IPS-NIHi7 (cell line): ENCODE measurements at regions not wholly inside any gene's neighbourhood (a gene's known extent, or its start where the extent isn't known, plus 50 kb on each side); places are given as distances from the start of the nearest gene placed in this dataset.

Source experiments
- DNase-seq: peaks from one replicate; pipeline ENCODE4 v3.0.0; 2012; ENCODE audit warnings: mixed read lengths; ENCODE audit errors: extremely low spot score

DNA sequence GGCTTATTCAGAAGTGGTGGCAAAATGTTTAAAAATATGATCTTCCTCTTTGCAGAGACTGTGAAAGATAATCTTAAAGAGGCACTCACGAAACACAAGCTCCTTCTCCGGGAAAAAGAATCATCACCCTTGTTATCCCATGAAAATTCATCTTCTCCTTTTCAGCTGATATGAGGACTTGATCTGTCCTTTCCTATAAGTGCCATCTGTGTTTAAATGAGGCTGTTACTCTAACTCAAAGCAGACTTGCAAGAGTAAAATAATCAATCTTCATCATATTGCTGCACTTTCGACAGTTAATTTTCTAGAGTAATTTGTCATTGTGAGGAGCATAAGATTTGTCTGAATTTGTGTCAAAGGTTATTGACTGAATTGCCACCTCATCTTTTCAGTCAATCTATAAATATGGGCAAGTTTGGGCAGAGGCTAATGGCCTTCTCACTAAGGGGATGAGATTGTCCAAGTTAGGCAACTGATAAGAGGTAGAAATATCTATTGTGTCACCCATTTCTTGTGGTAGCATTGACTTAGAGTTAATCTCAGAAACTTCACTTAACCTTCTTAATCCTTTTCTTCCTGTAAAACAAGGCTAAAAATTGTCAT is 452.9 kb downstream of the GRXCR1 start:
- no peak for DNase-seq

DNA sequence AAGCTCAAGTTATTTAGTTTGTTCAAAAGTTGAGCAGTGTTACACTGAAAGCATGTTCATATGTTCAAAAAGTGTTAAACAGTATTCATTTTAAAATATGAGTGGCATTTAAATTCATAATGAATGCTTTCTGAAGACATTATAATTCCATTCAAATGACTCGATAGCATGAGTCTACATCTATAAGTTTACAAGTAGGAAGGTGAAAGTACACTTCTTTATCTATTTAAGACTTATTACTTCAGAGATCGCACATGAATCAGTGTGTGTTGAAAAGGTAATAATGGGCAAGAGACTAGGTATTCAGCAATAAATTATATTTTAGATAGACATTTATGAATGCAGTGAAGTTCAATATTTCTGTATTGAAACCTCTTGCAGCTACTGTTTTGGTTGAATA is 456.1 kb downstream of the GRXCR1 start:
- DNase-seq: no peak

DNA sequence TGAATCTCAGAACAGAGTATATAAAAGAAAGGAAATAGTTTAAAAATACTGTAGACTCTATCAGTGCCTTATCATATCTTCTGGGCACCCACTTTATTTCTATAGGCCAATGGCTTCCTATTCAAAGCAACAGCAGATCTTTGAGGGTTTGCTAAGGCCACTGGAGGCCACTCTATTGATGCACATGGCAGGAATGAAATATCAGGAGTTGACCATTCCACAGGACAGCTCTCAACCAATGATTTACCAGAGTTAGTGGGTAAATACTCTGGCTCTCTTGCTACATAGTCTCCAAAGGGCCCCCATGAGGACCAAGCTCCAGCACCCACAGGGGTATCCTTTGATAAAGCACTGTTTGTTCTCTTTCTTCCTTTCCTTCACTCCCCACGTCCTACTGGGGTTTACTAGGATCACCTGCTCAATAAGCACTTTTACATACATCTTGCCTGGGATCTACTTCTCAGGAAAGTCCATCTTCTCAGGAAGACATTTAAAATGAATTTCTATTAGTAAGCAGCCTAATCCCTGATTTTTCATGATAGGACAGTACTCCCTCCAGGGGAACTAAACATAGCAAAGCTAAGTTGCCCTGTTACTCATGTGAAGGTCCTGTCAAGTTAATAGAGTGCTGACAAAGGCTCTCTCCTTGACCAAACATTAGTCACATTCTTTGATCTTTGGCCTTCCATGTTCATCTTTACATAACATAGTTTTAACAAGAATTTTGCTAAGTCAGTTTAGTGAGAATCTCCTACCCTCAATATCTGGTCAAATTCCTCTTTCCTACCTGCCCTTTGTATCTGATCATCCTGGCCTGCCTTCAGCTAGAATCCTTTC is 459.7 kb downstream of the GRXCR1 start:
- no peak for DNase-seq

DNA sequence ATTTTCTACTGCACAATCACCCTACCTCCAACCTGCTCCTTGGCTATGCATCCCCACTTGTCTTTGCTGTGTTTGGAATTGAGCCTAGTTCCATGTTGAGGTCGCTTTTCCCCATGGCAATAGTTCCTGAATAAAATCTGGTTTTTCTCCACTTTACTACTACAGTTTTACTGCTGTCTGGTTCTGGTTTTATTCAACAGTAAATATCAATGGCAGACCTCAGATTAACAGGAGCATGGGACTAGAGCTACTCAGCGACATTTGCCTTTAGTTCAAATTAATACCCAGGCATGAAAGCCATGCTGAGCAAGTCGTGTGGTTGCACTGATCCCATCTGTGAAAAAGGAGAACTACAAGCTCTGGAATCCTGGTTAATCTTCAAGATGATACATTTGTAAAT is 460.3 kb downstream of the GRXCR1 start:
- DNase-seq: no peak

DNA sequence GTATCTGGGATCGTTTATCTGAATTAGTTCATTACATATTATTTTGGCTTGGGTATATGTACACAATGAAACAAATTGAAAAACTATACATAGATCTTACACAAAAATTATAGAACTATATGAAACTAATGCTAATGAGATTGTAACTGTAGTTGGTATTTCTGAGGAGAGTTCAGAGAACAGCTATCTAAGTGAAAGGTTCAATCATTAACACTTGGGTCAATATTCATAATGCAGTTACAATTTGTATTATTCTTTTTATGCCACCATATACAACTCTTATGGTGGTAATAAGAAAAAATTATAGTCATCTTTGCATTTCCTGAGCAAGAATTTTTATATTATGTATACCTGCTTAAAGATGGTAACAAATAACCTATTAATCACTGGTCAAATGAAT is 461.0 kb downstream of the GRXCR1 start:
- no peak for DNase-seq

DNA sequence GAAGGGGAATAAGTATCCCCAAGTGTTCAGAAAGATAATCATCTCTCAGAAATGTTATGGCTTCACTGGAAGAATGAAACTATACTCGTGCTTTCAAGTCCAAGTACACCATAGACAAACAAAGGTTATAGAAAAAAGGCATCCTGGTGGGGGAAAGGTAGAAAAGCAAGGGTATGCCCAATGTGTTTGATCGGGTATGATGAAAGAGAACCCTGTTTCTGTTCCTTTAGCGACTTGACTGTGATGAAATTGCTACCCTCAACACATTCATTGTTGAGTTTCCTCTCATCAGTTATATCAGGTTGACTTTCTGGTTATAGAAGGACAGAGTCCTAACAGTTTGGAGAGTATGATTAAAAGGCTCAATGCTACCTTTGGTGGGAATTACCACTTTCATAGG is 464.3 kb downstream of the GRXCR1 start:
- DNase-seq: no peak

DNA sequence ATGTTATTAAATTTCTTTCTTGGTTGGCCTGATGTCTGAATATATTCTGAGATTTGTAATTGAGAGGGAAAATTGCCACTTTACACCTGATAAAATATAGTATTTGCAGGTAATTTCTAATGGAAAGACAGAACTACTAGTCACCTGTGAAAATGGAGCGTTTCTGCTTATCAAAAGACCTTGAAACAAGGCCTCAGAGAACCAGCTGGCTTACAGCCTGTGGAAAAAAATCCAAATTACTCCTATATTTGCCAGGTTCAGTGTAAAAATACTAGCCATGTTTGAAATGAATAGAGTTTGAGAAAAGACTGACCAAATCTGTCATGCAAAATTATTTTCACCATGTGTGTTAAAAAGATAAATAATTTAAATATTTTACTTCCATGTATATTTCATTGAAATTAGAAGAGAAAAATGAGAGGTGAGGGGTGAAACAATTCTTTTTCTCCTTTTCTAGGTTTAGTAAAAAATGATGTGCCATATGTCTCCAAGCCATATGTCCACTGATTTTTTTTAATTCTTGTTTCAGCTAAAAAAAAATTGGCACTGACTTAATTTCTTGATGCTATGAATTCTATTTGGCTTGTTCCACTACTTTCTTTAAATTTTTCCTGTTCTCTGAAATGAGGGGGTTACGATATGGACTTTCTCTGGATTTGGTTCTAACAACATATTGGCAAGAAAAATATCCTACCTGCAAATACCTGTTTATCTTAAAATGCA is 464.9 kb downstream of the GRXCR1 start:
- DNase-seq: no peak

DNA sequence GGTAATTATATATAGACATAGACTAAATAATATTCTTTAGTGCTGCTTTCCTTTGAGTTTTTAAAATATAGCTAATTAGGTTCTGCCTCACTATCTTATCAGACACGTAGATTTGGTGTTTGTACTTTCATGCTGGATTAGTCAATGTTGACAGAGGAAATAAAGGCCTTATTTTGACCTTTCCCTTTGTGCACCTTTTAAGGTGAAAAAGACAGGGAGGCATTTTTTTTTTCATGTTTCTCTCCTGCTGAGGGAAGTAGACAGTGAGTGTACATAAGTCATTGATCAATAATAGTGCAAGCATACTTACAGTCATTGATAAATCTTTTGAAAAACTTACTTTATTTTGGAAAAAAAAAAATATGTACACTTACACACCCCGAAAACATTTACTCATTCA is 467.8 kb downstream of the GRXCR1 start:
- DNase-seq: no peak

DNA sequence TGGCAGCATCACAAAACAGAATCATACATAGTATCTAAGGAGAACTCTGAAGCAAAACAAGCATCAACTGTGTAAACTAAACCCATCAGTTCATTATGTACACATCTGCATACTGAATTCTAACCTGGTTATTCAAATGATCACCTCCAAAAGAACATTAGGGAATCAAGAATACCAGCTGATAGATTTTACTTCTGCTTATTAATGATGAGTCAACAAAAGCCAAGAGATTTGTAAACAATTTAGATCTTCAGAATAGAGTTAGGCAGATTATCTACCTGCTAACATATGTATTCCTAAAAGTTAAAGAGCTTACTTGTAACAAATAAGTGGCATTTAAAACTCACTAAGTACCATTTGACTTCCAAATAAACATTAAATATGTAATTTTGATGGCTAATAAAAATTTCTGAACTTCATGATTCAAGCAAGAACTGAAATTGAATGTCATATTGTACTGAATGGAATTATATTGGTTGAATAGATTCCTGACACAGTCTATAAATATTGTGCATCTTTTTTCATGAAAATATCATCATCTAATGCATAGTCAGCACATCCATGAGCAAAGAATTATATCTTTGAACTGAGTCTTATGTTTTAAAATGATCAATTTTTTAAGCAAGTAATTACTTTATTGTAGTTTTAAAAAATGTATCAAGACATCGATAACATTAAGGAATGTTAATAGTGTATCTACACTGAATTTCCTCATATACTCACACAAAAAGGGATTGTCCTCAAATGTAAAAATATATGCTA is 470.5 kb downstream of the GRXCR1 start:
- no peak for DNase-seq

DNA sequence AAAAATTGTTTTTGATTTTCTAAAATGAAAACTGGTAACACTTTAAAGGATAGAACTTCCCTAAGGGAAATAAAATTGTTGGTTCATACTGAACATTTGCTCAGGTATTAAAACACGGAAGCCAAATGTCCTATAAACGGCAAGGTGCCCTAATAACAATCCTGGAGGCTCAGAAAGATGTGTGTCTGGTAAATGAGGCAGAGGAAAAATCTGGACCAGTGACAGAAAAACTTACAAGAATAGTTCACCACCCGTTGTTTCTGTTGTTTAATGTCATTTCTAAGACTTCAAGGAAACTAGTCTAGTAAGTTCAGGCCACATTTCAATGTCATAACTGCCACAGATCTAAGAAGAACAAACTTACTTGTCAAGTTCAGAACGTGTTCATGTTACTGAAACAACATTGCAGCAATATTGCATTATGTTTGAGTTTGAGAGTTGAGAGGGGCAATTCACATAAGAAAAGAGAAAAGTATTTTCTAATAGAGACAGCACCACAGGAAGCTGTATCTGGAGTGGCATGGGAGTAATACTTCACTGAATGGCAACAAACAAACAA is 476.6 kb downstream of the GRXCR1 start:
- DNase-seq: no peak

DNA sequence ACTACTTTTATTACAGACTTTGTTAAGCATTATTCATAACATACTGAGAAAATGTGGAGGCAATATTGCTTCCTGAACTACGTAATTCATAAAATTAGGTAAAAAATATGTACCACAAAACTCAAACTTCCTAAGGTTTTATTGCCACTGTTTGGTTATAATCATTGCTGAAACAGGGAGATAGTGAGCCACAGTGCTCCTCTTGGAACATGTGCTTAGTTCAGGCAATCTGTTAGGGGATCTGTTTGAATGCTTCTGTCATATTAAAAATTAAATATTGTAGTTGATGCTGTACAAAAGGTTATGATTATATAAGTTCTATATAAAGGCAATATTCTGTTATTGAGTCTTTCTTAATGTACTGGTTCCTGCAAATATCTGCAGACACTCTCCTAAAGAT is 480.7 kb downstream of the GRXCR1 start:
- DNase-seq: no peak

DNA sequence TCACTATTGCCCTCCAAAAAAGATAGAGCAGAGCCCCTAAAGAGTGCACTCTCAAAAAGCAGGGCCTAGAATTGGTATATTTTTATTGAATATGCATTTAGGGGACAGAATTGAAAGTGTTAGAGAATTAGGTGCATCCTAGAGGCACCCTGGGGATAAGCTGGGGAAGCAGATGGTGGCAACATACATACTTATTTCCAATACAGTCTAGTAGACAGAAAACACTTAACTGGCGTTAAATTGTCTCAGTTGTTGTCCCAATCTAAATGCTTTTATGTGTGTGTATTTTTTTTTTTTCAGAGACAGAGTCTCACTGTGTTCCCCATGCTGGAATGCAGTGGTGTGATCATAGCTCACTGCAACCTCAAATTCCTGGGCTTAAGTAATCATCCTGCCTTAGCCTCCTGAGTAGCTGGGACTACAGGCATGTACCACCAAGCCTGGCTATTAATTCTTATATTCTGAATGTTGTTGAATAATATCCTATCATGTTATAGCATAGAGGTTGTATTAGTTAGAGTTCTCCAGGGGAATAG is 481.8 kb downstream of the GRXCR1 start:
- no peak for DNase-seq

DNA sequence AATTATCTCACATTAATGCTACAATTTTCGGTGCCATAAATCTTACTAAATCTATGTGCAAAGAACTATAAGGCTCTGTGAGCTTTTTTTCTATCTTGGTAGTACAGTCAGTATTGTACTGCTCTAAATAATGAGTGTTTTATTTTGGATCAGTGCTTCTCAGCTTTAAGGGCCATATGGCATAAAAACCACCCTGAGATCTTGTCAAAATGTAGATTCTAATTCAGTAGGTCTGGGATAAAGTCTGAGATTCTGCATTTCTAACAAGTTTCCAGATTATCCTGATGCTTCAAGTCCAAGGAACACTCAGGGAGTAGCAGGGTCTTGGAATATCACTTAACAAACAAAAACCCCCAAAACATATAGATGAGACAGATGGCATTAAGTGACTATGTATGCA is 486.5 kb downstream of the GRXCR1 start:
- DNase-seq: no peak

DNA sequence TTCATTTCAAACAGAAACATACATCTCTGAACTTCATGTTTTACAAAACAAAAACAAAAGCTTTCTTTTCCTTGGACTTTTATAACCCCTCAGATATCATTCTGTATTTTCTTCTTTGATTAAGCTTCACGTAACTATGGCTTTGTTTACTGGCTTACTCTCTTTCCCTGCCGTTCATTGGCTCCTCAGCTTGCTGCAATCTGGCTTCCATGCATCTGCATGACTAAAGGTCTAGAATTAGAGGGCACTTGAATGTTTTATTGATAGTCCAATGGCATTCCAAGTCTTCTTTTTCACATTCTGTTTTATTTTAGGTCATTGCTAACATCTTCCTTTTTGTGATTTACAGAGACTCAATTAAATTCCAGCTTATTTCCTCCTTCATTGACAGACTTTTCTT is 487.6 kb downstream of the GRXCR1 start:
- DNase-seq: no peak

DNA sequence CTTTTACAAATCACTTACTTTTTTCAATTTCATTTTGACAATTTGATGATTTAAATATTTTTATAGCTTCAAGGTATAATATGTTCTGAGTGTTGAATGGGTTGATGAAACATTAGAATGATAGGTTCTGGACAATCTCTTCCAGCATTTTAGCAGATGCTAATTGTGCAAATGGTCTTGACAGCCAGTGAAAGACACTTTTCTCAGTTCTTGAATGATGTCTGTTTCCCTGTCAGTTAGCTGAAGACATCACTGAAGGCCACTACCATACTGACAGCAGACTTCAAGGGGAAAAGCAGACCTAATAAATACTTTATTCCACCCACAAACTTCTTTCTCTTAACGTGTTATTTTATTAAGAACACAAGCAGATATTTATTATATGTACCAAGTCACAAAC is 498.6 kb downstream of the GRXCR1 start:
- no peak for DNase-seq

DNA sequence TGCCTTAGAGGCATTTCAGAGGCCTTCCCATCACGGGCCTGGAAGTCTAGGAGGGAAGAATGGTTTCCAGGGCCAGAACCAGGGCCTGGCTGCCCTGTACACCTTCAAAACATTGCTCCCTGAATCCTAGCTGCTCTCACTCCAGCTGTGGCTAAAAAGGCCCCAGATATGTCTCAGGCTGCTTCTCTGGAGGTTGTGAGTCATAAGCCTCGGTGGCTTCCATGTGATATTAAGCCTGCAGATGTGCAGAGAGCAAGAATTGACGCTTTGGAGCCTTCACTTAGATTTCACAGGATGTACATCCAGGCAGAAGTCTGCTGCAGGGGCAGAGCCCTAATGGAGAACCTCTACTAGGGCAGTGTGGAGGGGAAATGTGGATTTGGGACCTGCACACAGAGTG is 502.5 kb downstream of the GRXCR1 start:
- DNase-seq: no peak

DNA sequence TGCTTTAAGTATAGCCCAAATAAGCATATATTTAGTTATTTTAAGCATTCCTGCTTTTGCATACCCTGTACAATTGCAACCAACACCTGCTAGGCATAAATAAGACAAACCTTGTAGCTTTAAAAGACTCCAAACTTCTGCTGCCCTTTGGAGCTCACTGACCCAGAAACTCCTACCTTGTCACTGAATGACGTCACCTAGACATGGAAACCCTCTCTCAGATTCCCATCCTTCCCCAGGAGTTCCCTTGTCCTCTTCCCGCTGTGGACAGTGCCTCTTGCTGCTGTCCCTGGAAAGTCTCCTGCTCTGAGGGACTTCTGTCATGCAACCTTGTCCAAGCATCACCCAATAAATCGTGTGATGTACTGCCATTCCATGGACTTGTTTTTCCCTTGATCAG is 507.2 kb downstream of the GRXCR1 start:
- no peak for DNase-seq

DNA sequence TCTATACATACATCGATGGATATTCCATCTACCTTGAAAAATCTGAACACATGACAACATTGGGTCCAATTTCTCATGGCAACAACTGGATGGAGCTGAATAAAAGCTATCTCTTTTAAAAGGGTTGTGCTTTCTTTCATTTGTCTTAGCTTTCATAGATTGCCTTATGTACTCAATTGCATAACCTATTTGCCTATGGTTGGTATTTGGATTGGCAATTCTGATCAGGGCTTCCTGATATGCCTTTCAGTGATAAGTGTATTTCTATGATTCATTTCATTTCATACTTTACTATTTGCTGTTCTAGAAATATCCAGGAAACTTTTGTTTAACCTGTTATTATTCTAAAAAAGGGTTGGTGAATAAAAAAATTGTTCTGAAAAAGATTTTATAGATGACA is 509.9 kb downstream of the GRXCR1 start:
- no peak for DNase-seq

DNA sequence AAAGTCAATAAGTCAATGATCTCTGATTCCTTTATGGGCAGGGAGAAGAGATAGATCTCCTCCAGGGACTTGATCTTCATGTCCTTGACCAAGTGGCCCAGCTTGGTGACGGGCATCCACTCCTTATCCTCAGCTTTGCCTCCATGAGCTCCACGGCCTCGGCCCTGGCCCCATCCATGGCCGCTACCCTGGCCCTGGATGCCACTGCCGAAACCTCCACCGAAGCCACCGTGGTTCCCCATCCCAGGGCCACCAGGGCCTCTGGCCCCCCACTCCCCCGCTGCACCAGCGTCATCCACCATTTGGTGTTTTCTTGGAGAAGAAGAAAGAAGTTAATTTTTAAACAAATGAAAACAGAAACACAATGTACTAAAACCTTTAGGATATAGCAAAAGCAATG is 518.1 kb downstream of the GRXCR1 start:
- no peak for DNase-seq

DNA sequence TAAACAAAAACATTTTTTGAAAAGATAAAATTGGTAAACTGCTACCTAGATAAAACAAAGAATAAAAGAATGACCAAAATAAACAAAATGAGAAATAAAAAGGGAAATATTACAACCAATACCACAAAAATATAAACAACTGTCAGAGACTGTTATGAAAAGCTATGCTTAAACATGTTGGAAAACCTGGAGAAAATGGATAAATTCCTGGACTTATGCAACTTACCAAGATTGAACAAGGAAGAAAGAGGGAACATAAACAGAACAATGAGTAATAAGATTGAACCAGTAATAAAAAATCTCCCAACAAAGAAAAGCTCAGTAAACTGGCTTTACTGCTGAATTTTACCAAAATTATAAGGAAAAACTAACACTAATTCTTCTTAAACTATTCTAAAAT is 518.7 kb downstream of the GRXCR1 start:
- no peak for DNase-seq

DNA sequence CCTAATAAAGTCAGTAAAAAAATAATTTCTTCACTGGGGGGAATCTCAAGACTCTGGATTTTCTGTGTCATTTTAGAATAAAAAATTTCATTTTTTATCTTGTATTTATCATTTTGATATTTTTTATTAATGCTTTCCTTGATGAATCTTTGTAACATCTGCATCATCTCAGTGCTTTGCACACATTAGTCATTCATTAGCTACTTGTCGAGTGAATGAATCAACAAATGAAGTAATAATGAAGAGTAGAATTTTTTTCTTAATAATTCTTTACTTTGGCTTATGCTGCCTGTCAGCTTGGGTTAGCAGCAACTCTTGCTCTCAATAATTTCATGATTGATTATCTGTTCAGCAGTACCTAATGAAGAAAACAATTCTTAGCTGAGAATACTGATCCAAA is 530.8 kb downstream of the GRXCR1 start:
- no peak for DNase-seq

DNA sequence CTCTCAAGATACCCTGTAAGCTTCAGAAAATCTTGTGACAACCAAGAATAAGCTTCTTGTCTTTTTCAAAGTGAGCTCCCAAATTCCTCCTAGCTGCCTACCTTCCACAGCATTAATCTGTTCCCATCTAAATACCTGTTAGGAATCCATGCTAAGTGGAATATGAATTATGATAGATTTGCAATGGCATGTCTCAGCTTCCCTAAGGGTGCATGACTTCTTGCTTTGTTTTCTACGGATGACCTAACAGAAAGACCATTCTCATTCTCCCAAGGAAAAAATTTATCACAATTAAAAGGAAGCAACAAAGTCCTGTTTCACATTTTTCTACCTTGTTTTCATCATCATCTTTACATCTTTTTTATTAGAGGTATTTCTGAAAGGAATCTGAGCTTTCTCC is 532.7 kb downstream of the GRXCR1 start:
- DNase-seq: no peak
